Amniotic epithelial cell (primary cell): ENCODE measurements at regions not wholly inside any gene's neighbourhood (a gene's known extent, or its start where the extent isn't known, plus 50 kb on each side); places are given as distances from the start of the nearest gene placed in this dataset.
"Not testable (repeated sequence)": the region's sequence is repeated elsewhere in the genome, so short reads cannot be mapped to it uniquely, and the experiment has no call there.

Experiments used
- DNase-seq: peaks from one replicate; pipeline ENCODE4 v3.0.0-alpha.2; 2010; ENCODE audit warnings: low read depth

DNA sequence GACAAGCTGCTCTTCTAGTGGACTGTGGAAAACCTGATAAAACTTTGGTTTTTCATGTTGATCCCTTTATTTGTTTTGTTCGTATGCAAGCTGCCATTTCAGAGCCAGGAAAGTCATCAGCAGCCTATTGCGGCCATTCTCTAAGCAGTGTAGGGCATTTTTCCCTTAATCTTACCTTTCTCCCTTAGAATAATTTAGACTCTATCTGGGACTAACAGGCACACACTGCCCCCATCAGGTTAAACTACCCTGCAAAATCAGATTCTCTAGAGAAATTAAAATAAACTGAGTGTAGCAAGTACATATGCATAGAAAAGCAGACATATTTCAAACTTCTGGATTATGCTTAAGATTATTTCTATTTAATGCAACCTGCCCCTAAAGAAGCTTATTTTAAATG lies 347.5 kb downstream of the METTL4 start:
- DNase-seq = peak; percentile 58

DNA sequence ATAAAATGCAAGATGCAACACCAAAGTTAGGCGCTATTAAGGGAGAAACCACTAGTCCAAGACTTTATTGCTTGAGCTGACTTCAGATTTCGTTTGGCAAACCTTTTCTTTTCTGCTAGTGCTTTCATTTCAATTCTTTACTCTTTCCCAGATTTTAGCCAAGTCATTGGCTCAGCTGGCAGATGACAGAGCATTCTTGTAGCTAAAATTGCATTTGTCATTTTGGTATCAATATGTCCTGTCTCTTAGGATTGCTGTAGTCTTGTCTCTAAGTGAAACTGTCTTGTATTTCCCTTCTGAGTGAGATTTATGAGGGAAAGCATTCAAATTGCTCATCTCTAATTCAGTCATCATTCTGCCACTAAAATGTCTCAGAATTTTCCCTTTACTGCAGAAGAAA lies 335.1 kb downstream of the METTL4 start:
- no peak for DNase-seq

DNA sequence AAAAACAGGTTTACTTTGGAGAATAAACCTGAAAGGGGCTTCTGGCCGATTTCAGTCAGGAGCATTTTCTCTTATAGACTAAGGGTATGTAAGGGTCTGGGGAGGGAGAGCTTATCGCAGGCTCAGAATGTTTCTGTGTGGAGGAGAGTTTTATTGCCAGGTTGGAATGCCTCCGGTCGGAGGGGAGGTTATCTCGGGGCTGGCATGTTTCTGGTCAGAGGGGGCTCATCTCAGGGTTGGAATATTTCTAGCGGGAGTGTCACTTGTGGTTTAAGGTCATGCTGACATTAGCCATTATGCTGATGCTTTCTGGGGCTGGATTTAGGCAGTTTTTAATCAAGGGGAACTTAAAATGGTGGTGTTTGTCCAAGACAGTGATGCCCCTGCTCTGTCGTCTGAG lies 333.6 kb downstream of the METTL4 start:
- peak; percentile 39 for DNase-seq

DNA sequence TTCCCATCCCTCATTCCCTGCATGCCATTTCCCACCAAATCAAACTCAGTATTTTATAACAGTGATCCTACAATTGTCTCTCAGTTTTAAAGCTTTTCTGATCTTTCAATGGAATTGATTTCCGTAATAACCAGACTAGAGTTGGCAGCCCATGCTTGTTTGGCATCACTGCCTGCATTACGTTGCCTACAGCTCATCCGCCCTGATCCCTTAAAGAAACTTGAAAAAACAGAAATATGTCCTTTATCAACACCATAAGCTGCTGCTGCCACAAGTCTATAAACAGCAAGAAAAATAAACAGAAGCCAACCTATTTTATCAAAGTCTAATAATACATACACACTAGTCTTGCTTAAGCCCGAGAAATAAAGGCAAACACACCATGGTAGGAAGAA lies 331.0 kb downstream of the METTL4 start:
- DNase-seq = peak; percentile 21

DNA sequence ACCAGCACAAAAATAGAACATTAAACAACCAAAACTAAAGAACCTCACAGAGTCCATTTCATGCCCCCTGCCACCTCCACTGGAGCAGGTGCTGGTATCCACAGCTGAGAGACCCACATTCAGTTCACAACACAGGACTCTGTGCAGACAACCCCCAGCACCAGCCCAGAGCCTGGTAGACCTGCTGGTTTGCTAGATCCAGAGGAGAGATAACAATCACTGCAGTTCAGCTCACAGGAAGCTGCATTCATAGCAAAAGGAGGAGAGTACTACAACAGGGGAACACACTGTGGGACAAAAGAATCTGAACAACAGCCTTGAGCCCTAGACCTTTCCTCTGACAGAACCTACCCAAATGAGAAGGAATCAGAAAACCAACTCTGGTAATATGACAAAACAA lies 326.7 kb downstream of the METTL4 start:
- no peak for DNase-seq

DNA sequence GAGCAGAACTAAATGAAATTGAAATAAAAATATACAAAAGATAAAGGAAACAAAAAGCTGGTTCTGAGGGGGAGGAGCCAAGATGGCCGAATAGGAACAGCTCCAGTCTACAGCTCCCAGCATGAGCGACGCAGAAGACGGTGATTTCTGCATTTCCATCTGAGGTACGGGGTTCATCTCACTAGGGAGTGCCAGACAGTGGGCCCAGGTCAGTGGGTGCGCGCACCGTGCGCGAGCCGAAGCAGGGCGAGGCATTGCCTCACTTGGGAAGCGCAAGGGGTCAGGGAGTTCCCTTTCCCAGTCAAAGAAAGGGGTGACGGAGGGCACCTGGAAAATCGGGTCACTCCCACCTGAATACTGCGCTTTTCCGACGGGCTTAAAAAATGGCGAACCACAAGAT lies 324.2 kb downstream of the METTL4 start:
- DNase-seq = not testable (repeated sequence)

DNA sequence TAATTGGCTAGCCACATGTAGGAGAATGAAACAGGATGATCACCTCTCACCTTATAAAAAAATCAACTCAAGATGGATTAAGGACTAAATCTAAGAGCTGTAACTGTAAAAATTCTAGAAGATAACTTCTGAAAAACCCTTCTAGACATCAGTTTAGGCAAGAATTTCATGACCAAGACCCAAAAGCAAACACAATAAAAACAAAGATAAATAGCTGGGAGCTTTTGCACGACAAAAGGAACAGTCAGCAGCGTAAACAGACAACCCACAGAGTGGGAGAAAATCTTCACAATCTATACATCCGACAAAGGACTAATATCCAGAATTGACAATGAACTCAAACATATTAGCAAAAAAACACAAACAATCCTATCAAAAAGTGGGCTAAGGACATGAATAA lies 316.3 kb downstream of the METTL4 start:
- DNase-seq = no peak

DNA sequence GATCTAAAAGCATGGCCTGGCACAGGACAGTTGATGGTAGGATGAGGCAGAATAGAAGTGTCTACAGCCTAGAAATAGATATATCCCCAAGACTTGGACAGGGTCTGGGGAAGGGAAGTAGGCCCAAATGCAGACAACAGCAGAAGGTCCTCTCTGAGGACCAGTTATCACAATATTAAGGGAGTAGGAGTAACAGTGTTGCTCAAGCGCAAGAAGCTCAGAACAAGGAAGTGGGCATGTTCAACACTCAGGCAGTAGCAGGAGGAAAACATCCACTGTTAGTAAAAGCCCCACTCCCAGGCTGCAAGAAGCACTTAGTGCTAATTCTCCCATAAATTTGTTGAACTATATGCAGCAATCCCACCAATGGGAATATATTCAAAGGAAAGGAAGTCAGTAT lies 314.7 kb downstream of the METTL4 start:
- no peak for DNase-seq

DNA sequence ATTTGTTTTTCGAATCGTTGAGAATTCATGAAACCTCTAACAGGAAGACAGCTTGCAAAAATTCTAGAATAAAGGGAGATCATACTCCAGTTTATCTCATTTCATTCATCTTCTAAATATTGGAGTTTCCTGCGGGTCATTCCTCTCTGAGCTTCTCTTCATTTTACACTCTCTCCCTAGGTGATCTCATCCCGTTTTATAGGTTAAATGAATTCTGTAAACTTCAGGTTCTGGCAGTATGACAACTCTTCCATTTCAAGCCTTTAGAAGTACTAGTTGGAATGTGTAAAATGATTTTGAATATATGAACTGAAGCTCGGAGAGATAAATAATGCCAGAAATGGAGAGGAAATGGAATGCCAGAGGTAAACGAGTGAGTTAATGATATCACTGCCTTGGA lies 312.4 kb downstream of the METTL4 start:
- no peak for DNase-seq

DNA sequence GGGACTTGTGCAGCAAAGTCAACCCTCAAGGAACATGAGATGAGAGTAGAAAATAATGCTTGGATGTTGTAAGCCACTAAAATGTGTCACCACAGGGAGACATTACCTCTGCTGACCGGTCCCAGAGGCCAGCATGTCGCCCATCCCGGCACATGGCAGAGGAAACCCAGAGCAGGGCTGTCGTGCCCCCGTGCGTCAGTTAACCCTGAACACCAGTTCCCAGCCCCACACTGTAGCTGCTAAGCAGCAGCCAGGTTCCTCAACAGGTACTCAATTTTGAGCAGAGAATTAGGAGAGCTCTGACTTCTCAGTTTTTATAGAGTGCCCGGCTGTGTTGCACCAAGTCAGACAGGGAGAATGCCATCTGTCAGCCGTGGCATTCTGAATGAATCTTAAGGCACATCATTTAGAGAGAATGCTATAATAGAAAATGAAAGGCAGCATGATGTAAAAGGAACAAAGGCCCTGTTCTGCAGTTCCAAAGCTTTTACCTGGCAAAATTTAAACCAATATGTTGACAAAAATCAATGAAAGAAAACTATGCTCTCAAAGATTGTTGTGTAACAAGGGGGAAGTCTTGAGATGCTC lies 307.9 kb downstream of the METTL4 start:
- DNase-seq = no peak

DNA sequence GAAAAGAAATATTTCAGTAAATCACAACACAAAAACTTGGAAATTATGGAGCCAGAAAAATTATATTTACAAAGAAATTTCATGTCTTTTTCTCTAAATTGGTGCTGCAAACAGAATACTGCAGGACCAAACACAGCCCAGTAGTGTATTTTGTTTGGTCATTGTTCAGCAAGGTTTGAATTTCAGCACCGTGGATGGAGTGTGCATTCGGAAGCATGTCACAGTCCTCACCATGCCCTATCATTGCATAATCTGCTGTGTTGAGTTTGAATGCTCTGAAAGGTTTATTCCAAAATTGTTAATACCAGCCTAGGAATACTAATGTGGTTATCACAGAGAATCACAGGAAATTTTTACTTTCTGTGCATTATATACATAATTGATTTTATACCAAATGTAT lies 296.7 kb downstream of the METTL4 start:
- no peak for DNase-seq

DNA sequence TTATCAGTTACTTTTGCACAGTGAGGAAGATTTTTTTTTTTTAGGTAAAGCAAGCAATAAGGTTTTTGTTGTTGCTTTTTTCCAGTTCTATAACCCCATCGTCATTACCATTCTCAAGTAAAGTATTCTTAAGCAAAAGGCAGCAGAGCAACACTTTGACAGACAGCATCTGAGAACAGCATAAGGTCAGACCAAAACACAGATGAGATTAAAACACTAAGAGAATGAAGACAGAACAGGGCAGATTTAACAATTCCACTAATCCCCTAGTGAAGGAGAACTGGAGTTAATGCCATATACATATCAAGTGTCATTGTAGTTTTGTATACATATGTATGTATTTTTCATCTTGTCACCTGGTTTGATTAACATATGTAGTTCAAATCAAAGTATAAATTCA lies 290.2 kb downstream of the METTL4 start:
- DNase-seq = no peak

DNA sequence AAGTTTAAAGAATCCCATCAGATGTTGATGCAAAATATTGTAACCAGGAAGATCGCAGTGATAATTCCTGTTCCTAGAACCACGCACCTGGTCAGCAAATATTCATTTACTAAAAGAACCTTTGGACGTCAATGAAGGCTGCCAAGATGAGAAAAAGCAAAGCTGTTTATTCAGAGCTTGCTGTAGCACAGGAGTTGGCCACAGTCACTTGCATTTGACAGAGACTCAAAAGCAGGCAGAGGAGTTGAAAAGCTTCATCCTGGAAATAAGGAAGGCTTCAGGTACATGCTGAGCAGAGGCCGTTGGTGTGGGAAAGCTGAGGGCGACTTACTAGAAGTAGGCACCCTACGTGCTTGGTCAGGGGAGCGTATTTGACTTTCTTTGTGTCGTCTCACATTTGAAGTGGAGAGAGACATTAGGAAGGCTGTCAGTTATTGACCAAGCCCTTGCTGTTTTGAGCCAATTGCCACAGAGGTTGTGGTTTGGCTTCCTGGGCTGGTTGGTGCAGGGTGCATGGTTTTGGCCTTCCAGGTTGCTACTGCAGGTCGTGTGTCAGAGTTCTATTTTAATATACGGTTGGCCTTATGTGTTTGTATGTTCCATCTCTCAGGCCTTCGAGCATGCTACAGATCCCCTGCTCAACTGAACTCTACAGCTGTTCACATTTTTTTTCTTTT lies 289.6 kb downstream of the METTL4 start:
- DNase-seq = no peak

DNA sequence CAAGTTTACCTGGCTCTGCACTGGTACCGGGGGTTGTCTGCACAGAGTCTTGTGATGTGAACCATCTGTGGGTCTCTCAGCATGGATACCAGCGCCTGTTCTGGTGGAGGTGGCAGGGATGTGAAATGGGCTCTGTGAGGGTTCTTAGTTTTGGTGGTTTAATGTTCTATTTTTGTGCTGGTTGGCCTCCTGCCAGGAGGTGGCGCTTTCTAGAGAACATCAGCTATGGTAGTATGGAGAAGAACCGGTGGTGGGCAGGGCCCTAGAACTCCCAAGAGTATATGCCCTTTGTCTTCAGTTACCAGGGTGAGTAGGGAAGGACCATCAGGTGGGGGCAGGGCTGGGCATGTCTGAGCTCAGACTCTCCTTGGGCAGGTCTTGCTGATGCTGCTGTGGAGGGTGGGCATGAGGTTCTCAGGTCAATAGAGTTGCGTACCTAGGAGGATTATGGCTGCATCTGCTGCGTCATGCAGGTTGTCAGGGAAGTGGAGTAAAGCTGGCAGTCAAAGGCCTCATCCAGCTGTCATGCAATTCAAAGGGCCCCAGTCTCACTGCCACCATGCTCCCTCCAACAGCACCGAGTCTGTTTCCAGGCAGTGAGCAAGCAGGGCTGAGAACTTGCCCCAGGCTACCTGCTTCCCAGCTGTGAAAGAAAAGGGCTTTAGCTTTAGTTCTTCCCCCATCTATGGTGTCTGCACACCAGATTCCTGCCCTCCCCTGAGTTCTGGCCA lies 278.0 kb downstream of the METTL4 start:
- DNase-seq = no peak

DNA sequence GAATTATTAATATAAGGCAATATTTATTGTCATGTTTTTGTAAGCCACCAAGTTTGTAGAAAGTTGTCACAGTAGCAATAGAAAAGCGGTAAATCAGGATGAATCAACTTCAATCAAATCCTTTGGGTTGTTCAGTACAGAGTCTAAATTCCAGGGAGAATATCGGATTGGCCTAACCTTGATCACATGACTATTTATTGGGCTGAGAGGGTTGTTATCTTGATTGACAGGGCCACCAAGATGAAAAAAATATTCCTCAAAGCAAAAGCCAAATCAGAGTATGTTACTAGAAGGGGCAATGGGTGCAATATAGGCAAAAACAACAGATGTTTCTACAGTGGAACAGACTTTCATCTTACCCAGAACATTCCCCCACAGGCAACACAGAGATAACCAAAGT lies 270.0 kb downstream of the METTL4 start:
- no peak for DNase-seq

DNA sequence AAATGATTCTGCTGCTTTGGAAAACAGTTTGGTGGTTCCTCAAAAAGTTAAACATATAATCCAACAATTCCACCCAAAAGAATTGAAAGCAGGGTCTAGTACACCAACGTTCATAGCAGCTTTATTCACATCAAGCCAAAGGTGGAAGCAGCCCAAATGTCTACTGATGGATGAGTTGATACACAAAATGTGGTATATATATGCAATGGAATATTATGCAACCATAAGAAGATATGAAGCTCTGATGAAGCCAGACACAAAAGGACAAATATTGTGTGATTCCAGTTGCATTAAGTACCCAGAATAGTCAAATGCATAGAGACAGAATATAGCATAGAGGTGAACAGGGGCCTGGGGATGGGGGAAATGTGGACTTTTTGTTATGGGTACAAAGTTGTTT lies 269.3 kb downstream of the METTL4 start:
- no peak for DNase-seq

DNA sequence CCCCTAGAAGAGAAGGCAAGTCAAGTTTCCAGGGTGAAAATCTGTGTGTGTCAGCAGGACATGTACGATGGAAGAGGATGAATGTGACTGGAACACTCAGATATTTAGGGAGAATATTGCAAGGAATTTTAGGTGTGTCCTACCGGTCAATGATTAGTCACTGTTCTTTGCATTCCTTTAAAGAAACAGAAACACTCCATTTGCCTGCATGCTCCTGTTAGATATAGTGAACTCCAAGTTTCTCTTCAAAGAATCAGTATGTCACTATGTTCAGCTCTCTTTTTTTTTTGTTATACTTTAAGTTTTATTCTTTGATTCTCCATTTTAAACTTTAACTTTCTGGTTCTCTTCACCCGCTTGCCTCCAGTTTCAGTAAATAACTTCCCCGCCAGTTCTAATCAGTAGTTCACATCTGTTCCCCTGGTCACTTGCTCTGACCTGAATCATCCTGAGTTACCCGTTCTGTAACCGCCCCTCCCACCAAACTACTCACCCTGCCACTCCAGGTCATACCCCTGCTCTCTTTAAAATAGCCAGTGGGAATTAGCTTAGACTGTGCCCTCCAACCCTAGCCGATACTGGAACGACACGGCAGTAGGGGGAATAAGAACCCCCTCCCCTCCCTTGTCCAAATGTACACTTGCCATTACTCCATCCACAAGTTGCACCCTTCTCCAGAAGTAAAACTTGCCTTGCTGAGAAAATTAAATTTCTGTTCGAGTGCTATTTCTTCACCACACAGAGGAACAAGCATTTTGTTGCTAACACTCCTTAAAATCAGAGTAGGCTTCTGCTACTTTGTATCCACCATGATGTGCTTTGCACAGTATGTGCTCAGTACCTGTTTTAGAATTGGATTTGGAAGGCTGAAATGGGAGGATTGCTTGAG lies 268.4 kb downstream of the METTL4 start:
- peak; percentile 14 for DNase-seq

DNA sequence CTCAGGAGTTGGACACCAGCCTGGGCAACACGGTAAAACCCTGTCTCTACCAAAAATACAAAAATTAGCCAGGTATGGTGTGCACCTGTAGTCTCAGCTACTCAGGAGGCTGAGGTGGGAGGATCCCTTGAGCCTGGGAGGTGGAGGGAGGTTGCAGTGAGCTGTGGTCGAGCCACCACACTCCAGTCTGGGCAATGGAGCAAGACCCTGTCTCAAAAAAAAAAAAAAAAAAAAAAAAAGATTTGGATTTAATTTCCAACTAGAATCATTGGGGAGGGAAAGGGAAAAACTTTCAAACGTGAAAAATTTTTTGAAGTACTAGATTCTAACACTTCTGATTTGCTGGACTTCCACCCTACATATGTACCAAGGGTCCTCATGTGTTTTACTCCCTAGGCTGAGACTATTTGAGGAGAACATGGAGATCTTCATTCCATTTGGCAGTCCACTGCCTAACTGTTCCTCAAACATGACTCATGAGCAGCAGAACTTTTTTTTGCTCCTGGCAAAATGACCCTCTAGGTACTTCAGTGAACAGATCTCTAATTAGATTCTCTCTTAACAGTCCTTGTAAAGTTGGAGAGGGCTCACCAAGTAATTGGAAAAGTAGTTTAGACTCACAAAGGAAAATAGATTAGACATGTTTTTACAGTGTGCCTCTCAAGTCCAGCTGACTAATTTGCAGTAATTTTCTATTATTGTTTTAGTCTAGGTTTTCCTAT lies 267.6 kb downstream of the METTL4 start:
- DNase-seq = peak; percentile 21

DNA sequence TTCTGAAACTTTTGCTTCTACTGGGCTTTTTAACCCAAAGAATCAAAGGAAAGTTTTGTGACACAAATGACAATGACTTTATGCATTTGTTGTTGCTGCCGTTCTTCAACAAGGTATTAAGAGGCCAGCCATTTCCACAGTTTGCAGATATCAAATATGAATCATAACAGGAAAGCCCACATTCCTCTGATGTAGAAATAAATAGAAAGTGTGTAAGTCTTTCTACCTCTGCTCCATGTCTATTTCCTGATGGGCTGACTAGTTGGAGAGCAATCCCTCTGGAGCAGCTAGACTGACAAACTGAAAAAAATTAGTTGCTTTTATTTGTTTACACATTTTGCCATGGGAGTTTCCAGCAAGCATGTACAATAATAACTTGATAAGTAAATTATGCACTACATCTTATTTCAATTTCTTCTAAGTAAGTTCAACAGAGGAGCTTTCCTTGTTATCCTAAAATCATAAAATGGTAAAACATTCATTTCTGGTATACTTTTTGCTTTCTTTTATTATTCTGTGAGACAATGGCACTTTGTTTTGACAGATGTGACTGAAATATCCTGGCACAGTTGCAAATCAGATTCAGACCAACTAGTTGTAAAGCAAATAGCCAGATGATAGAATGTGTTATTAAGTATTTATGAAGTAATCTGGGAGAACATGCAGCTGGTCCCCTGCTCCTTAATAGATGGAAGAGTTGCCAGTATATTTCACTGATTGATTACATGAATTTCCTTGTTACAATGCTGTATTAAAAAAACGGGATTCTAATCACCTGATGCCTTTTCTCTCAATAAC lies 266.7 kb downstream of the METTL4 start:
- peak; percentile 77 for DNase-seq

DNA sequence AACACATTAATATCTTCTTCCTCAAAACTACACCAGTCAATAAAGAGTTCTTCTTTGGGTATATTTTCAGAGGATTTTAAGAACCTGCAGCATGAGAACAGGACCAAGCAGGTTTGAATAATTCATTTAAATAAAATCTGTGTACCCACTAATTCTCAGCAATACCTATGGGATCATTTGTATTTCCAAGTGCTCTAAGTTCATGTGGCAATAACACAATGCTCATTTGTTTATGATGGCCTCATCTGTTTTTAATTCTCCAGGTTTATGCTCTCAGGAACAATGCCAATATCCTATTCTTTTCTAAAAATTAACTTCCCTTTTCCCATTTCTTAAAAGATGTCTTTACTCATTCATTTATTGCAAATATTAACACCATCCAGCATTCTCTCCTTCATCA lies 264.7 kb downstream of the METTL4 start:
- no peak for DNase-seq

DNA sequence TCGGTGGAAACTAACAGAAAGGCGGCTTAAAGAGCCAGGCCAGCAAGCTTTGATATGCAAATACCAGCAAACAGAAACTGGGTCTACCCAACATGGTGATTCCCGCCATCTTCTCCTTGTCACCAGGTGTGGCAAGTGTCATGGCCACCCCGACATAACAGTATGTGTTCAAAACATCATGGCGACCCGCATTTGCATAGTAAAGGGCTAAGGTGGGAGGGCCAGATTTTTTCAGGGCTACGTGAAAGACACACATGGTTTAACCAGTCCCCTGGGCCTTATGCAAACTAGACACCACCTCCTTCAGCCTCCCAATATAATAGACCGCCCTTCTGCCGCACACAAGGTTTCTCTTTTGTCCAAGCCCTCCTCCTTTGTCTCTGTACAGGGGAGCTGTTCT lies 260.4 kb downstream of the METTL4 start:
- no peak for DNase-seq
